ENCODE measurements at regions not wholly inside any gene's neighbourhood (a gene's known extent, or its start where the extent isn't known, plus 50 kb on each side); places are given as distances from the start of the nearest gene placed in this dataset.
"Not testable (repeated sequence)": the region's sequence is repeated elsewhere in the genome, so short reads cannot be mapped to it uniquely, and the experiment has no call there.

DNA sequence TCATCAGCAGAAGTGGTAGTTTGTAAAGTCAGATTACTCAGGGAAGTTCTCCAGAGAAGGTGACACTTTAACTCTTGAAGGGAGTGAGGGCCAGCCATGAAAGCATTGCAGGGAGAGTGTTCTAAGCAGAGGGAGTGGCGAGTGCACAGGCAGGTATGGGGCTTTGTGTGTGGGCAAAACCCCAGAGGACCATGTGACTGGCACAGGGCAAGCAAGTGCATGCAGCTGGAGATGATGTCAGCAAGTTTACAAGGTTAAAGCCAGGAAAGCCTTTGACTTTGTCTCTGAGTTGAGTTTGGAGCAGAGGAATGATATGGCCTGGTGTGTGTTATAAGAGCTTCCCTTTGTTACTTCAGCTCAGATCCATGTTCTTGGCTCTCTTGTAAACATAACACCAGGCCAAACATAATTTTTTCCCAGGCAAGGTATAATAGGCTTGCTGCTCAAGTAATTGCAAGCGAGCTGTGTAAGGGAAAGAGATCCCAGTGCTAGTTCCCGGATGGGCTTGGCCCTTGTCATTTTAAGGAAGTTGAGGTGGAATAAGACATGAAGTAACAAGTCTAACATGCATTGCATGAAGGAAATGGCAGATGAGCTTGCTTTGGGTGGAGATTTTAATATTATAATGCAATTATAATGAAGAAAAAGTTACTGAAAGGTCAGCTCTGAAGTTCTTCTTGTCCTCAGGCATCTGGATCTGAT, 341.1 kb upstream of the LRRC3B start:
- DNase-seq (ENCODE audit: low spot score), result no peak
- in situ Hi-C loops (cut with MboI; ENCODE audit: low sequenced_read_pairs, unreplicated experiment), result no loop called here

DNA sequence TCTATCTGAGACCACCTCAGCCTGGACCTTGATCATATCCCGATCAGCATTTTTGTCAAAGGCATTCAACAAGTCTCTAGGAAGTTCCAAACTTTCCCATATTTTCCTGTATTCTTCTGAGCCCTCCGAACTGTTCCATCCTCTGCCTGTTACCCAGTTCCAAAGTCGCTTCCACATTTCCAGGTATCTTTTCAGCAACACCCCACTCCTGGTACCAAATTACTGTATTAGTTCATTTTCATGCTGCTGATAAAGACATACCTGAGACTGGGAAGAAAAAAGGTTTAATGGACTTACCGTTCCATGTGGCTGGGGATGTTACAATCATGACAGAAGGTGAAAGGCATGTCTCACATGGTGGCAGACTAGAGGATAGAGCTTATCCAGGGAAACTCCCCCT, 338.1 kb upstream of the LRRC3B start:
- in situ Hi-C loops (cut with MboI; ENCODE audit: low sequenced_read_pairs, unreplicated experiment), result not testable (repeated sequence)

More for the DNA sequence above, 341.1 kb upstream of the LRRC3B start:
- TF ChIP-seq, protein P1, sequence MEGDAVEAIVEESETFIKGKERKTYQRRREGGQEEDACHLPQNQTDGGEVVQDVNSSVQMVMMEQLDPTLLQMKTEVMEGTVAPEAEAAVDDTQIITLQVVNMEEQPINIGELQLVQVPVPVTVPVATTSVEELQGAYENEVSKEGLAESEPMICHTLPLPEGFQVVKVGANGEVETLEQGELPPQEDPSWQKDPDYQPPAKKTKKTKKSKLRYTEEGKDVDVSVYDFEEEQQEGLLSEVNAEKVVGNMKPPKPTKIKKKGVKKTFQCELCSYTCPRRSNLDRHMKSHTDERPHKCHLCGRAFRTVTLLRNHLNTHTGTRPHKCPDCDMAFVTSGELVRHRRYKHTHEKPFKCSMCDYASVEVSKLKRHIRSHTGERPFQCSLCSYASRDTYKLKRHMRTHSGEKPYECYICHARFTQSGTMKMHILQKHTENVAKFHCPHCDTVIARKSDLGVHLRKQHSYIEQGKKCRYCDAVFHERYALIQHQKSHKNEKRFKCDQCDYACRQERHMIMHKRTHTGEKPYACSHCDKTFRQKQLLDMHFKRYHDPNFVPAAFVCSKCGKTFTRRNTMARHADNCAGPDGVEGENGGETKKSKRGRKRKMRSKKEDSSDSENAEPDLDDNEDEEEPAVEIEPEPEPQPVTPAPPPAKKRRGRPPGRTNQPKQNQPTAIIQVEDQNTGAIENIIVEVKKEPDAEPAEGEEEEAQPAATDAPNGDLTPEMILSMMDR (IDR thresholded peaks at IDR 0.05; ENCODE audit: borderline replicate concordance, control extremely low read depth, extremely low read depth, insufficient read depth, missing control alignments), result no peak

DNA sequence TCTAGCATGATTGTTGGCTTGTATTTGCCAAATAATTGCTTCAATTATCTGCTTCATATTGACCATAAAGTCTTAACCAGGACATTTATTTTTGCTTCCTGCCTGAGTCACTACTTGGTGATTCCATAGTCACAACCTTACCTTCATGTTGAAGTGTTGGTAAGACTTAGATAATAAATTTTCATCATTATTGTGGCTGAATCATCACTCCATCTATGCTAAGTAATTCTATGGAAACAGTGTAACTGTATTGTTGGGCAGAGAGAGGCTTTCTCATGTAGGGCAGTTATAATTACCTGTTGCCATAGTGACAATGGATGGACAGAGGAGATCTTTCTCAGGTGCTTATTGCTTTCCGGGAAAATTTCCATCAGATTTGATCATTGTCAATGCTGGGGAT, 330.7 kb upstream of the LRRC3B start:
- TF ChIP-seq, protein P1 (IDR thresholded peaks at IDR 0.05; ENCODE audit: borderline replicate concordance, control extremely low read depth, extremely low read depth, insufficient read depth, missing control alignments), result no peak
- in situ Hi-C loops (cut with MboI; ENCODE audit: low sequenced_read_pairs, unreplicated experiment), result no loop called here
- no peak for DNase-seq (ENCODE audit: low spot score)

More for the DNA sequence above, 338.1 kb upstream of the LRRC3B start:
- not testable (repeated sequence) for DNase-seq (ENCODE audit: low spot score)

DNA sequence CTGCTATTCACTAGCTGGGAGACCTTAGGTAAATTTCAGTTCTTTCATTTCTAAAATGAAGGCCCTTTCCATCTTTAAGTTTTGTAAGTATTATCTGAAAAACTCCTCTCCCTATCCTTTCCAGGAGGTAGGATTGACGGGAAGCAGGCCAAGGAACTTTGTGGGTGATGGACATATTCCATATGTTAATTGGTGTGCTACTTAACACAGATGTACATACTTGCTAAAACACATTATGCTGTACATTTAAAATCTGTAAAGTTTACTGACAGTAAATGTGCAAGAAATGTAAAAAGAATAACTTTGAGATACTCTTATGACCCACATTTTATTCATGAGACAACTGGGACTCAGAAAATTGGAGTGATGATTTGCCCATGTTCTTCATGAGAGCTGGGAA, 329.8 kb upstream of the LRRC3B start:
- in situ Hi-C loops (cut with MboI; ENCODE audit: low sequenced_read_pairs, unreplicated experiment), result no loop called here
- no peak for DNase-seq (ENCODE audit: low spot score)
- TF ChIP-seq, protein P1 (IDR thresholded peaks at IDR 0.05; ENCODE audit: borderline replicate concordance, control extremely low read depth, extremely low read depth, insufficient read depth, missing control alignments), result no peak

DNA sequence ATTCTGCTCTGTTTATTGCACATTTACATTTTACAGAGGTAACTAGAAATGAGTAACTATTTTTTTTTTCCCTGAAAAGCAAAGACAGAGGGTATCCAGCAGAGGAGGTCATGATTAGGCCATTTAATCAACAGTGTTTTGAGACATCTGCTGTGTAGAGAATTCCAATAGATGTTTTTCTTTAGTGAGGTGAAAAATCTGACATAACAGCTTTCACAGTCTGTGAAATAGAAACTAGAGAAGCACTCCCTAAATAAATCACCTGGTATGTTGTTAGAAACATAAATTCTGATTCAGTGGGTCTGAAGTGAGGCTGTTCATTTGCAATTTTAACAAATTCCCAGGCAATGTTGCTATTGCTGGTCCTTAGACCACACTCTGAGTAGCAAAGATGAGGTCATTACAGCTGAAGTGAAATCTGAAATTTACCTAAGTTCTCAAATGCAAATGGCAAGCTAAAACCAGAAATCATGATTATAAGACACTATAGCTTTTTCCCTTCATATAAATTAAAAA, 329.2 kb upstream of the LRRC3B start:
- in situ Hi-C loops (cut with MboI; ENCODE audit: low sequenced_read_pairs, unreplicated experiment), result no loop called here
- DNase-seq (ENCODE audit: low spot score), result no peak
- TF ChIP-seq, protein P1 (IDR thresholded peaks at IDR 0.05; ENCODE audit: borderline replicate concordance, control extremely low read depth, extremely low read depth, insufficient read depth, missing control alignments), result no peak

DNA sequence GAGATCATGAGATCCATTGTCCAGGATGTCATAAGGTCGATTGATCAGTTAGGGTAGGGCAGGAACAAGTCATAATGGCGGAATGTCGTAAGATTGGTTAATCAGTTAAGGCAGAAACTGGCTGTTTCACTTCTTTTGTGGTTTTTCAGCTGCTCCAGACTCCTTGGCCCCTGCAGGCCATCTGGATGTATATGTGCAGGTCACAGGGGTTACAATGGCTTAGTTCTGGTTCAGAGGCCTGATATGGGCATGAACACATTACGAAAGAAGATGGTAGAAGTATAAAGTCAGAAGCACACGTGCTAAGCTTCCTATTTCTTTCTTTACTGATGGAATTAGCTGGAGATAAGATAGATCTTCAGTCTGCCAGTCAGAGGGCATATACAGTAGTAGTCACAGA, 315.4 kb upstream of the LRRC3B start:
- TF ChIP-seq, protein P1 (IDR thresholded peaks at IDR 0.05; ENCODE audit: borderline replicate concordance, control extremely low read depth, extremely low read depth, insufficient read depth, missing control alignments), result no peak
- DNase-seq (ENCODE audit: low spot score), result no peak
- in situ Hi-C loops (cut with MboI; ENCODE audit: low sequenced_read_pairs, unreplicated experiment), result no loop called here

DNA sequence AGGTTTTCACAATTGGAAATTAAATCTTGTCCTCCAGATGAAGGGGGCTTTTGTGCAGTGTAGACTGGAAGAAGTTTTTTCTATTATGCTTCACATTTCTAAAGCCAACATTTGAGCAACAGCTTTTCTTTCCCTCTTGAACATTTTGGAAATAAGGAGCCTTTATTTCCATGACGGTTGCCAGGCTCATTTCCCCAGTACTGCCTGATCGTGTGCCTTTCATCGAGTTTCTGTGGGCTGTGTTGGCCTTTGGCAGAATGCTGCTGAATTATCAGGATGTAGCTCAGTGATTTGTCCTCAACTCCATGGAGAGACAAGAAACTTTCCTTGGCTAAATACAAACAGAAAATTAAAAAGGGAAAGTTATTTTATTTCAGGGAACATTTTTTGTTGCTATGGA, 314.8 kb upstream of the LRRC3B start:
- no peak for DNase-seq (ENCODE audit: low spot score)

More for the DNA sequence above, 314.8 kb upstream of the LRRC3B start:
- in situ Hi-C loops (cut with MboI; ENCODE audit: low sequenced_read_pairs, unreplicated experiment), result no loop called here
- TF ChIP-seq, protein P1 (IDR thresholded peaks at IDR 0.05; ENCODE audit: borderline replicate concordance, control extremely low read depth, extremely low read depth, insufficient read depth, missing control alignments), result no peak
